KG1 (cell line): ENCODE measurements at regions not wholly inside any gene's neighbourhood (a gene's known extent, or its start where the extent isn't known, plus 50 kb on each side); places are given as distances from the start of the nearest gene placed in this dataset.
A peak's percentile ranks its signal among the peaks of the same experiment; 100 is the strongest.

Experiments used
- DNase-seq: peaks from one replicate; lab custom pipeline; 2025; lab: John Stamatoyannopoulos, UW

GRCh38 chr9:81118416-81118815 is 570.9 kb downstream of the TLE1 start:
- no peak for DNase-seq

- no peak for DNase-seq
These were observed 572.8 kb downstream of the TLE1 start for GRCh38 chr9:81116340-81117137.

- DNase-seq, result peak; percentile 65
These were observed 575.8 kb downstream of the TLE1 start for GRCh38 chr9:81113453-81114124.

- no peak for DNase-seq
These were observed 576.5 kb downstream of the TLE1 start for GRCh38 chr9:81112627-81113452.

- DNase-seq, result no peak
These were observed 580.5 kb downstream of the TLE1 start for GRCh38 chr9:81108821-81109220.

GRCh38 chr9:81108391-81108790 is 581.0 kb downstream of the TLE1 start:
- no peak for DNase-seq

GRCh38 chr9:81103597-81104471 is 585.5 kb downstream of the TLE1 start:
- no peak for DNase-seq

GRCh38 chr9:81097131-81097847 is 592.1 kb downstream of the TLE1 start:
- no peak for DNase-seq

GRCh38 chr9:81096625-81097024 is 592.7 kb downstream of the TLE1 start:
- no peak for DNase-seq

- DNase-seq, result no peak
These were observed 597.3 kb downstream of the TLE1 start for GRCh38 chr9:81092057-81092456.

GRCh38 chr9:81088341-81088740 is 601.0 kb downstream of the TLE1 start:
- DNase-seq, result no peak

- no peak for DNase-seq
These were observed 602.9 kb downstream of the TLE1 start for GRCh38 chr9:81086416-81086815.

GRCh38 chr9:81083854-81084512 is 605.4 kb downstream of the TLE1 start:
- DNase-seq, result no peak

- no peak for DNase-seq
These were observed 606.3 kb downstream of the TLE1 start for GRCh38 chr9:81083067-81083466.

GRCh38 chr9:81082221-81082620 is 607.1 kb downstream of the TLE1 start:
- no peak for DNase-seq

GRCh38 chr9:81080900-81081299 is 608.4 kb downstream of the TLE1 start:
- no peak for DNase-seq

- no peak for DNase-seq
These were observed 609.2 kb downstream of the TLE1 start for GRCh38 chr9:81080185-81080584.

- DNase-seq, result no peak
These were observed 610.3 kb downstream of the TLE1 start for GRCh38 chr9:81079055-81079454.

GRCh38 chr9:81078555-81078954 is 610.8 kb downstream of the TLE1 start:
- DNase-seq, result no peak

GRCh38 chr9:81077572-81077971 is 611.8 kb downstream of the TLE1 start:
- no peak for DNase-seq

GRCh38 chr9:81076131-81076530 is 613.2 kb downstream of the TLE1 start:
- no peak for DNase-seq
